Activated naive CD8-positive, alpha-beta T cell treated with anti-CD3 and anti-CD28 coated beads, Interleukin-2, amount 50 U/mL, for 24 hours (primary cell): ENCODE measurements at regions not wholly inside any gene's neighbourhood (a gene's known extent, or its start where the extent isn't known, plus 50 kb on each side); places are given as distances from the start of the nearest gene placed in this dataset.

Source experiments
- ATAC-seq: fragments of 150-1000 bp; cut with Tn5 transposase; one replicate; pipeline ENCODE4 v1.10.0; 2021
- DNase-seq: peaks from one replicate; pipeline ENCODE4 v3.0.0; 2021
- H3K27ac Mint-ChIP-seq: one replicate; pipeline ENCODE4 v1.8.0; 2021; ENCODE audit warnings: mild to moderate bottlenecking, mixed read lengths
- H3K27me3 Mint-ChIP-seq: one replicate; pipeline ENCODE4 v1.8.0; 2021; ENCODE audit warnings: mixed read lengths
- H3K36me3 Mint-ChIP-seq: one replicate; pipeline ENCODE4 v1.8.0; 2021; ENCODE audit warnings: low read depth, mixed read lengths
- H3K4me1 Mint-ChIP-seq: one replicate; pipeline ENCODE4 v1.8.0; 2021; ENCODE audit warnings: mixed read lengths
- H3K4me3 Mint-ChIP-seq: one replicate; pipeline ENCODE4 v1.8.0; 2021; ENCODE audit warnings: mild to moderate bottlenecking, moderate library complexity, mixed read lengths
- H3K9me3 Mint-ChIP-seq: one replicate; pipeline ENCODE4 v1.8.0; 2021; ENCODE audit warnings: mixed read lengths

DNA sequence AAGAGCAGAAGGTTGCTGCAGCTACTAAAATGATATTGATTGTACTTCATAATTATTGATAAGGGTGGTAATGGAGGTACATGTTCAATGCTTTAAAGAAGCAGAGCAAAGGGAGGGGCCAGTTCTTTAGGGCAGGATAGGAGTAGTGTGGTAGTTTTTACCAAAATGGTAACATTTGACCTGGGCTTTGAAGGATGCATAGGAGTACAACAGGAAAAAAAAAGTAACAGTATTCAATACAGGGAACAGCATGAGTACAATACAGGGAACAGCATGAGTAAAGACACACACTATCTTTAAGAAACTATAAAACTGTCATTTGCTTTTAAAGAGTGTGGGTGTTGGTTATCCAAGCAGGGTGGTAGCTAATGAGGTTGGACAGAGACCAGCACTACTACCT, 215.0 kb upstream of the CRY1 start:
- H3K4me1 Mint-ChIP-seq = peaks cover 14% of the 10 kb centered on the region
- no peak for ATAC-seq
- H3K27ac Mint-ChIP-seq = no peak overlapping the region
- H3K4me3 Mint-ChIP-seq = no peak overlapping the region
- H3K27me3 Mint-ChIP-seq = peaks cover 2% of the 10 kb centered on the region
- H3K36me3 Mint-ChIP-seq = no peaks in the 10 kb centered on the region
- no peaks in the 10 kb centered on the region for H3K9me3 Mint-ChIP-seq
- no peak for DNase-seq

DNA sequence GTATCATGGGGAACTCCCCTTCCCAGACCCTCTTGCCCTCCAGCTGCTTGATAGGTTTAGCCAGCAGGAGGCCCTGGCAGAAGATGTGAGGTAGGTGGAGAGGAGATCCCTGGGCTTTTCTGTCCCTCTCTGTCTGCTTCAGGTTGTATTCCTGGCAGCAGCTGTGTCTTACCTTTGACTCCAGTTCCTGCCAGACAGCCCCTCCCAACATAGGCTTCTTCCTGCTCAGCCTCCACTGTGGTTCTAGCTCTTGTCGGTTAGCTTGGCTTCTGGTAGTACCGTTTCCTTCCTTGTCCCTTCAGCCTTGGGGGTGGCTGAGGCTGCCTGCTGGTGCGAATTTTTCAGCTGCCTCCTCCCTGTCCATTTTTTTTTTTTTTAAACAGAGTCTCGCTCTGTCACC, 215.7 kb upstream of the CRY1 start:
- peaks cover 2% of the 10 kb centered on the region for H3K27me3 Mint-ChIP-seq
- H3K36me3 Mint-ChIP-seq = no peaks in the 10 kb centered on the region
- no peak for DNase-seq
- ATAC-seq = no peak
- no peak overlapping the region for H3K27ac Mint-ChIP-seq
- peaks cover 17% of the 10 kb centered on the region for H3K4me1 Mint-ChIP-seq
- no peak overlapping the region for H3K4me3 Mint-ChIP-seq
- H3K9me3 Mint-ChIP-seq = no peaks in the 10 kb centered on the region

DNA sequence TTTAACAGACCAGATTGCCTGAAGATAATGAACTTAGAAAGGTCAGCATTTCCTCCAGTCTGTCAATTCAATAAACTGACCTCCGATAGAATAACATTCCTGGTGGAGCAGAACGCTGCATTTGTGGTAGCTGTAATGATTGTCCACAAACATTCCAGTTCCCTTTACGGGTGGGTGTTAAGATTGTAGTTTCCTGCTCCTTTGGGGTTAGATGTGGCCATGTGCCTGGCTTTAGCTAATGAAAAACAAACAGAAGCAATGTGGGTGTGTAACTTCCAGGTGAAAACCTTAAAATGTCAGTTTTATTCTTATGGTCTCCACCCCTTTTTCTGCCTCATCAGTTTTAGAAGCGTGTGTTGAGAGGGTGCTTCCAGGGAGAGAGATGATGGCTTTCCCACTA, 217.3 kb upstream of the CRY1 start:
- Mint-ChIP-seq H3K27me3 (peaks cover 10% of the 10 kb centered on the region), H3K36me3 (no peaks in the 10 kb centered on the region), H3K27ac (no peak overlapping the region), H3K4me3 (no peak overlapping the region), H3K4me1 (peaks cover 15% of the 10 kb centered on the region), H3K9me3 (no peaks in the 10 kb centered on the region)
- DNase-seq = no peak
- ATAC-seq = no peak

DNA sequence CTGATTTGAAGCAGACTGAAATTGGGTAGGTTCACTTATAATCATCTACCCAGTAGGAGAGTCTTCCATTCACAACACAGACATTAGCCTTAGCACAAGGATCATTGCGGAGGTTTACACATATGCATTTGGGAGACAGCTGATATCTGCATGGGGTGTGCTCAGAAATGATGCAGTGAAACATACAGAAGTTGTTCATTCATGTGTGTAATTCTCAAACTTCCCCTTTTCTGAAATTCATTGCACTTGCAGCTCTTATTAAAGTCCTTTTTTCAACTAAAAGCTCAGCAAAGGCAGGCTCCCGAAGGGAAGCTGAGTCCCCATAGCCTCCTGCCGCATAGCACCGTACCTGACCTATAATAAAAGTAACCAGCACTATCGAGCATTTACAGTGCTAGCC, 218.3 kb upstream of the CRY1 start:
- no peaks in the 10 kb centered on the region for H3K9me3 Mint-ChIP-seq
- no peak for DNase-seq
- no peak for ATAC-seq
- peaks cover 15% of the 10 kb centered on the region for H3K4me1 Mint-ChIP-seq
- no peak overlapping the region for H3K4me3 Mint-ChIP-seq
- peaks cover 14% of the 10 kb centered on the region for H3K27me3 Mint-ChIP-seq
- no peak overlapping the region for H3K27ac Mint-ChIP-seq
- no peaks in the 10 kb centered on the region for H3K36me3 Mint-ChIP-seq

DNA sequence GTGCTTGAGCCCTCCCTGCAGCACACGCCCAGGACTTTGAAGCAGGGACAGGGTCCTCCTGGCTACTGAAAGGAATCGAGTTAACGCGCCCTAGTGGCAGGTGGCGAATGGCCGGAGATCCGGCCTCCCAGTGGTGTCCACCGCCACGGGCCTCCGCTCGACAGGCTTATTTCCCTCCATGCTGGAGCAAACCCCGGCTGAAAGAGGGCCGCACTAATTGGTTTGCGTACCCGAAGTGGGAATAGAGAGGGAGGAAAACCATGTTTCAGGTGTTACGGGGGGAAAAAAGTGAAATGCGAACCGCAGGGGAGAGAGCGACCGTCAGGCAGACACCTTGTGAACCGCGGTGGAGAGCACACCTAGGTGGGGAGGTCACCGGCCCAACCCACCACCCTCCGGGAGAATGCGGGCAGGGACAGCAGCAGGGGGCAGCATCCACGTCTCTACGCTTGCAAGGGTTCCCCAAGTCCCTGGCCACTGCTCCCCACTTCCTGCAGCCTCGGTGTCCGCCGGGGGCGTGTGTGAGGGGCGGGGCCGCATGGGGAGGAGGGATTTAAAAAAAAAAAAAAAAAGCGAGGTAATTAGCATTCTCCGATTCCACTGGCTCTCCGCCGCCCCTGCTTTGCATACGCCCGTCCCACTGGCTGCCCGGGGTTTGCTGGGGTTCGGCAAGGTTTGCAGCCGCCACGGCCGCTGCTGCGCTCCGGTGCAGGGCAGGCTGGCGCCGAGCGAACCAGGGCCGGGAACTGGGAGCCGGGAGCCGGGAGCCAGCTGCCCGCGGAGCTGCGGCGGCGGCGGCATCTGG, 224.6 kb upstream of the CRY1 start:
- H3K36me3 Mint-ChIP-seq = peaks cover 2% of the 10 kb centered on the region
- H3K27ac Mint-ChIP-seq = no peak overlapping the region
- DNase-seq (peak; percentile 84), ATAC-seq (peak; percentile 65)
- no peaks in the 10 kb centered on the region for H3K9me3 Mint-ChIP-seq
- H3K4me3 Mint-ChIP-seq = peak overlapping the region; percentile 92
- H3K27me3 Mint-ChIP-seq = peaks cover 27% of the 10 kb centered on the region
- peaks cover 40% of the 10 kb centered on the region for H3K4me1 Mint-ChIP-seq

DNA sequence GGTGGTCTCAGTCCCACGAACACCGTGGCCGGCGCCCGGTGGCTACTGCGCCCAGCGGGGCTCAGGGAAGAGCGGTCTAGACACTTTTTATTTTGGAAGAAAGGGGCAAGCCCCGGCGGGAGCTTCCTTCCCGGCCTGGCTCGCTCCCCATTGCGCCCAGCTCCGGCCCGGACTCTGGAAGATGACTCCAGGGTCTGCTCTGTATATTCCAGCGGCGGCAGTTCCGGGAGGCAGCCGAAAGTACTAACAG, 225.1 kb upstream of the CRY1 start:
- Mint-ChIP-seq H3K36me3 (peaks cover 2% of the 10 kb centered on the region), H3K4me3 (peak overlapping the region; percentile 92), H3K9me3 (no peaks in the 10 kb centered on the region), H3K27me3 (peaks cover 25% of the 10 kb centered on the region), H3K4me1 (peaks cover 41% of the 10 kb centered on the region), H3K27ac (no peak overlapping the region)
- no peak for ATAC-seq
- no peak for DNase-seq

DNA sequence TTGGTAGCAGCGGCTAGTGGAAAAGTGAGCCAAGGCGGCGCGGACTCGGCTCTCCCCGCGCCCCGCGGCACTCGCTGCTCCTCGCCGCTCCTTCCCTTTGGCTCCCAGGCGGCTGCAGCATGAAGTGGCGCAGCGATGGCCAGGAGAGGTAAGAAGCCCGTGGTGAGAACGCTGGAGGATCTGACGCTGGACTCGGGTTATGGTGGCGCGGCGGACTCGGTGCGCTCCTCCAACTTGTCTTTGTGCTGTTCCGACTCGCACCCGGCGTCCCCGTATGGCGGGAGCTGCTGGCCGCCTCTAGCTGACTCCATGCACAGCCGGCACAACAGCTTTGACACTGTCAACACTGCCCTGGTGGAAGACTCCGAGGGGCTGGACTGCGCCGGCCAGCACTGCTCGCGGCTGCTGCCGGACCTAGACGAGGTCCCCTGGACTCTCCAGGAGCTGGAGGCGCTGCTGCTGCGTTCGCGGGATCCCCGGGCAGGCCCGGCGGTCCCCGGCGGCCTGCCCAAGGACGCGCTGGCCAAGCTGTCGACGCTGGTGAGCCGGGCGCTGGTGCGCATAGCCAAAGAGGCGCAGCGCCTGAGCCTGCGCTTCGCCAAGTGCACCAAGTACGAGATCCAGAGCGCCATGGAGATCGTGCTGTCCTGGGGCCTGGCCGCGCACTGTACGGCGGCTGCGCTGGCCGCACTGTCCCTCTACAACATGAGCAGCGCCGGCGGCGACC, 225.6 kb upstream of the CRY1 start:
- Mint-ChIP-seq H3K4me3 (peak overlapping the region; percentile 92), H3K36me3 (peaks cover 2% of the 10 kb centered on the region), H3K4me1 (peaks cover 45% of the 10 kb centered on the region), H3K27me3 (peaks cover 25% of the 10 kb centered on the region), H3K9me3 (no peaks in the 10 kb centered on the region), H3K27ac (no peak overlapping the region)
- no peak for ATAC-seq
- DNase-seq = peak; percentile 34

DNA sequence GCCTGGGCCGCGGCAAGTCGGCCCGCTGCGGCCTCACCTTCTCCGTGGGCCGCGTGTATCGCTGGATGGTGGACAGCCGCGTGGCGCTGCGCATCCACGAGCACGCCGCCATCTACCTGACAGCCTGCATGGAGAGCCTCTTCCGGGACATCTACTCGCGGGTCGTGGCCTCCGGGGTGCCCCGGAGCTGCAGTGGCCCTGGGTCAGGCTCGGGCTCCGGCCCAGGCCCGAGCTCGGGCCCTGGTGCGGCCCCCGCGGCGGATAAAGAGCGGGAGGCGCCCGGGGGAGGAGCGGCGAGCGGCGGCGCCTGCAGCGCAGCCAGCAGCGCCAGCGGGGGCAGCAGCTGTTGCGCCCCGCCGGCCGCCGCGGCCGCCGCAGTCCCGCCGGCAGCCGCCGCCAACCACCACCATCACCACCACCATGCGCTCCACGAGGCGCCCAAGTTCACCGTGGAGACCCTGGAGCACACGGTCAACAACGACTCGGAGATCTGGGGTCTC, 226.2 kb upstream of the CRY1 start:
- Mint-ChIP-seq H3K4me3 (peak overlapping the region; percentile 92), H3K4me1 (peaks cover 47% of the 10 kb centered on the region), H3K27ac (peak overlapping the region; percentile 96), H3K36me3 (peaks cover 2% of the 10 kb centered on the region), H3K27me3 (peaks cover 25% of the 10 kb centered on the region), H3K9me3 (no peaks in the 10 kb centered on the region)
- ATAC-seq (no peak), DNase-seq (peak; percentile 22)

DNA sequence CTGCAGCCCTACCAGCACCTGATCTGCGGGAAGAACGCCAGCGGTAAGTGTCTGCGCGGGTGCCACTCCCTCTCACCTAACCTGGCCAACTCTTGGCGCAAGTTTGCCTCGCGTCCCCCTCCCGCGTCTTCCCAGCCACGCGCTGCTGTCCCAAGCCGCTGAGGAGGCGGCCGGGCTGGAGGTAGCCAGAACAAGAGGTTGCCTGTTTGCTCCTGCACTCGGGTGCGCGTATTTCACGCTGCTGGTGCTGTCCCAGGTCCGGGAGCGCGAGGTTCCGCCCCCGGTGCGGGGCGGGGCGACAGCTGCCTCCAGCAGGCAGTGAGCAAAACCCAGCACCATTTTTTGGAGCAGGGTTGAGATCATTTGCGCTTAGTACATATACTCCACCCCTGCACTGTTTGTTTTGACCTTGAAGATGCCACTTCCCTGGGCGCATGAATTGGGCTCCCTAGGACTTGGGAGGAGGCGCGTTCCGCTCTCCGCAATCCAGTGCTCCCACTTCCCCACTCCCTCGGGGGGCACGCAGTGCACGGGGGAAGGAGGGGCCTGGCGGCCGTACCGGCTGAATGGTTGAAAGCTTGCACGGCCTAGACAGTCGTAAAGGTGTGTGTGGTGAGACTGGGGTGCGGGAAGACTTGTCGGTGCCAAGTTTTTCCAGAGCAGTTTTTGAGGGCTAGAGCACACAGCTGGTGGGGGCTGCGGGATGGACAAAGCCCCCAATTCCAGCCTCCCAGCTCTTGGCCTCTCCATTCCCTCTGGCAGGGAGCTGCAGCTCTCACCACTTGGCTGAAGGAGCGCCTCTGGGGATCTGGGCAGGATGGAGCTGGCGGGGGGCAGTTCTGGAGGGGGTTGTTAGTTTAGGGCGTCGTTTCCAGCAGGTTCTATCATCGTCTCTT, 226.9 kb upstream of the CRY1 start:
- H3K27me3 Mint-ChIP-seq = peaks cover 18% of the 10 kb centered on the region
- ATAC-seq = peak; percentile 68
- H3K36me3 Mint-ChIP-seq = peaks cover 2% of the 10 kb centered on the region
- peak overlapping the region; percentile 92 for H3K4me3 Mint-ChIP-seq
- H3K9me3 Mint-ChIP-seq = no peaks in the 10 kb centered on the region
- H3K27ac Mint-ChIP-seq = peak overlapping the region; percentile 96
- H3K4me1 Mint-ChIP-seq = peaks cover 49% of the 10 kb centered on the region
- peak; percentile 85 for DNase-seq

DNA sequence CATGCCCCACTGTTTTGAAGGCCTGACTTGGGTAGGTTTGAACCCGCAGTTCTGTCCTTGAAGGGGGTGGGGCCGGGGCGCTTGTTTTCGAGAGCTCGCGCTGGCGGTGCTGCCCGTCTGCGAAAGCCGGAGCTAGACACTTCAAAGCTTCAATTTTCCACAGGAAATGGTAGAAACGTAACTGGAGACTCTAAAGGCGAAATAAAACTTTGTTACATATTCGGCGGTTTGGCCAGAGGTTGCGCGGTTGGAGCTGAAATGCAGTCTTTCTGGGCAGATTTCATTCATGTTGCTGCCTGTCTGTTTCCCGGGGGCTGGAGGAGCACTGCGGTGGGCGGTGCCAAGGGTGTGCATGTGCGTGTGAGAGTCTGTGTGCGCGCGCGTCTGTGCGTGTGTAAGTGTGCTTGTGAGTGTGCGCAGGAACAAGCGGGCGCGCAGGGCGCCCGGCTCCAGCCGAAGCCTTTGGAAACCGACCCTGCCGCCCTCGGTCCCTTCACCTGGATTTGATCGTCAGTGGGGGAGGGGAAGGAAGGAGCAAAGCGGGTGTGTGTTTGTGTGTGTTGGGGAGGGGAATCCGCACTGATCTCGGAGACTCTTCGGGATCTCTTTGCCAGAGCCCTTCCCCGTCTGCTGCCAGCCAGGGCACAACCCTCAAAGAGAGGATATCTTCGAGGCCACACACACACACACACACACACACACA, 227.7 kb upstream of the CRY1 start:
- Mint-ChIP-seq H3K27me3 (peaks cover 15% of the 10 kb centered on the region), H3K4me1 (peaks cover 51% of the 10 kb centered on the region), H3K9me3 (no peaks in the 10 kb centered on the region), H3K4me3 (peak overlapping the region; percentile 92), H3K36me3 (peaks cover 2% of the 10 kb centered on the region), H3K27ac (peak overlapping the region; percentile 96)
- ATAC-seq (peak; percentile 50), DNase-seq (peak; percentile 78)

DNA sequence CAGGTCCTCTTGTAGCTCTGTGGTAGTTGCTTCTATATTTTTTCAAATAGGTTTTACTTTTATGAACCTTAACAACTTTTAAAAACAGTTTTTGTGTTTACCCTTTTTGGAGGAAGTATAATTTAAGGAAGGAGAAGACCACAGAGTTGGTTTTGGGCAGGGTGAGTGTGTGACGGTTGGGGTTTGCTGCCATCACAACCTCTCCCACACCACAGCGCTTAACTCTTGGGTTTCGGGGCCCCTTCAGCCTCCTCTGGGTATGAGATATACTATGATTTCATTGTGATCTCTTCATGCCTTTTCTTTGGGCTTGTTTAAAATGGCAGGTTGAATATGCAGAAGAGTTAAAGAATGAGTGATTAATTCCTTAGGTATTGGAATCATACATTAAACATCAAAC, 228.7 kb upstream of the CRY1 start:
- peak overlapping the region; percentile 96 for H3K27ac Mint-ChIP-seq

DNA sequence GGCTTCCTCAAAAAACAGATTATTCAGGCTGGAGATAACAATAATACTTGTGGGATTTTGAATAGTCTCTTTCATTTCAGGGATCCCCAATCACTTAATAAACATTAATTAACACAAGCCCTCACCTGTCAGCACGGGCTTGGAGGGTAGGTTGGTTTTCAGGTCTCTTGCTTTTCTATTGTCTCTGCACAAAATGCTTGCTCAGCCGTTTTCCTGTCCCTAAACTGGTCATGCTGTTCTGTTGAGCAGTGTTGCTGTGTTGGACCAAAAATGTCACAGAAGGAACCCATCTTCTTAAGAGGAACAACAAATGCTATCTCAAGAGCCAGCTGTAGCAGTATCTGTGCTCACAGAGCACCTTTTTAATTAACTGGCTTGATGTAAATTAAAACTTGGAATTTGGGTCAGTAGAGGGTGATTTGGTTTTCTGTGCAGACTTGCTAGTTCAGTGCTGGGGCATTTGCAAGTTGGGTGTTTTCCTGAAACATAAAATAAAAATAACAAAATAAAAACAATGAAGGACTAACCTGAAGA, 231.8 kb upstream of the CRY1 start:
- H3K27me3 Mint-ChIP-seq = peaks cover 9% of the 10 kb centered on the region
- peaks cover 85% of the 10 kb centered on the region for H3K4me1 Mint-ChIP-seq
- no peak overlapping the region for H3K27ac Mint-ChIP-seq
- ATAC-seq (no peak), DNase-seq (no peak)
- H3K4me3 Mint-ChIP-seq = no peak overlapping the region
- H3K9me3 Mint-ChIP-seq = no peaks in the 10 kb centered on the region
- H3K36me3 Mint-ChIP-seq = peaks cover 4% of the 10 kb centered on the region

More for the DNA sequence above, 228.7 kb upstream of the CRY1 start:
- Mint-ChIP-seq H3K4me3 (peak overlapping the region; percentile 92), H3K27me3 (peaks cover 10% of the 10 kb centered on the region), H3K4me1 (peaks cover 61% of the 10 kb centered on the region), H3K9me3 (no peaks in the 10 kb centered on the region), H3K36me3 (peaks cover 2% of the 10 kb centered on the region)
- ATAC-seq (peak; percentile 34), DNase-seq (peak; percentile 62)

DNA sequence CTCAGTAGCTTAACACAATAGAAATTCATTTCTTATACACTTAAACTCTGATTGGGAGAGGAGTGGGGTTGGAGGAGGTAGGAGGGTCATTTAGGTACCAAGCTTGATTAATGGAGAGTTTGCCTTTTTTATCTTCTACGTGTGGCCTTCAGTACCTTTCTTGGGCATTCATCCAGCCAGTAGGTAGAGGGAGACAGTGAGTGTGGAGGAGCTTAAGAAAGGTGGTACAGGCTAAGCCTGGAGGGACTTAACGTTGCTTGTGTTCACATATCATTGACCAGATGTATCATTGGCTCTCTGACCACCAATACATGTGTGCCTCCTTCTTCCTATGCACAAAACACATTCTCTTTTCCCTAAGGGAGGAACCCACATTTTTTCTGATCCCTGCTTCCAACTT, 232.9 kb upstream of the CRY1 start:
- no peak overlapping the region for H3K4me3 Mint-ChIP-seq
- no peak for DNase-seq
- no peak overlapping the region for H3K27ac Mint-ChIP-seq
- H3K9me3 Mint-ChIP-seq = no peaks in the 10 kb centered on the region
- H3K36me3 Mint-ChIP-seq = peaks cover 4% of the 10 kb centered on the region
- peaks cover 85% of the 10 kb centered on the region for H3K4me1 Mint-ChIP-seq
- no peaks in the 10 kb centered on the region for H3K27me3 Mint-ChIP-seq
- ATAC-seq = no peak

DNA sequence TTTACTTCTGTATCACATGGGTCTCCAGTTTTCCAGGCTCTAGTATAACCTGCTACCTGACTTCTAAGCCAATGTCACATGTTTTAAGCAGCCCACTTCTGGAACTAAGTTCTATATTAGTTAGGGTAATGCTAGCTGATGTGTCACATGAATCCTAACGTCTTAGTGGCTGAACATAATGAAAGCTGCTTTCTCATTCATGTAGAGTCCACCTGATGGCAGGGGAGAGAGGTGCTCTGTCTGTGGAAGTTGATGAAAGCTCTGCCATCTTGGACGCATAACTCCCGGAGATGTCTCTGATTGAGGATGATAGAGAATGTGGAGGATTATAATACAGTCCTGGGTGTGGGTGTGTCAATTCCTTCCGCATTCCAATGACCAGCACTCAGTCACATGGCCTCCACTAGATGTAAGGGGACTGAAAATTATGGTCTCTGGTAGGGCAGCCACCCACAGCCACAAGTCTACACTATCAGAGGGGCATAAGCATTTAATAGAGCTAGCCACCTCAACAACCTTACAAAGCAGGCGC, 234.4 kb upstream of the CRY1 start:
- DNase-seq (no peak), ATAC-seq (no peak)
- Mint-ChIP-seq H3K9me3 (no peaks in the 10 kb centered on the region), H3K4me1 (peaks cover 85% of the 10 kb centered on the region), H3K36me3 (peaks cover 7% of the 10 kb centered on the region), H3K27me3 (no peaks in the 10 kb centered on the region), H3K4me3 (no peak overlapping the region), H3K27ac (no peak overlapping the region)
